Mammary epithelial cell (primary cell): ENCODE measurements at regions not wholly inside any gene's neighbourhood (a gene's known extent, or its start where the extent isn't known, plus 50 kb on each side); places are given as distances from the start of the nearest gene placed in this dataset.

ENCODE experiments used
- CTCF ChIP-seq, 2 donors: IDR thresholded peaks in 1 of 2; conservative IDR thresholded peaks in 1 of 2; 2 replicates each; pipeline ENCODE4 v1.5.1; 2011 to 2012; ENCODE audit warnings: inconsistent platforms in 2 of 2, low read length in 2 of 2, mild to moderate bottlenecking in 2 of 2, control low read depth in 1 of 2, low read depth in 1 of 2; ENCODE audit not compliant: insufficient read depth in 1 of 2; ENCODE audit errors: extremely low read depth in 1 of 2
- EZH2 ChIP-seq: IDR thresholded peaks from 2 replicates; pipeline ENCODE4 v1.6.1; 2012; ENCODE audit warnings: low read length, inconsistent platforms, borderline replicate concordance

- no peak for TF ChIP-seq CTCF (conservative IDR thresholded peaks at IDR 0.05 in 1 of 2, IDR thresholded peaks at IDR 0.05 in 1 of 2; ENCODE audit: extremely low read depth in 1 of 2, insufficient read depth in 1 of 2, low read depth in 1 of 2, low read length in 2 of 2)
- TF ChIP-seq EZH2 = no peak
These were observed 119.1 kb upstream of the C1orf174 start for GRCh38 chr1:4019147-4019521.
